Fibroblast of skin of right biceps (primary cell): ENCODE measurements at regions not wholly inside any gene's neighbourhood (a gene's known extent, or its start where the extent isn't known, plus 50 kb on each side); places are given as distances from the start of the nearest gene placed in this dataset.

Experiments used
- DNase-seq: peaks from one replicate; pipeline ENCODE4 v3.0.0-alpha.2; 2013

DNA sequence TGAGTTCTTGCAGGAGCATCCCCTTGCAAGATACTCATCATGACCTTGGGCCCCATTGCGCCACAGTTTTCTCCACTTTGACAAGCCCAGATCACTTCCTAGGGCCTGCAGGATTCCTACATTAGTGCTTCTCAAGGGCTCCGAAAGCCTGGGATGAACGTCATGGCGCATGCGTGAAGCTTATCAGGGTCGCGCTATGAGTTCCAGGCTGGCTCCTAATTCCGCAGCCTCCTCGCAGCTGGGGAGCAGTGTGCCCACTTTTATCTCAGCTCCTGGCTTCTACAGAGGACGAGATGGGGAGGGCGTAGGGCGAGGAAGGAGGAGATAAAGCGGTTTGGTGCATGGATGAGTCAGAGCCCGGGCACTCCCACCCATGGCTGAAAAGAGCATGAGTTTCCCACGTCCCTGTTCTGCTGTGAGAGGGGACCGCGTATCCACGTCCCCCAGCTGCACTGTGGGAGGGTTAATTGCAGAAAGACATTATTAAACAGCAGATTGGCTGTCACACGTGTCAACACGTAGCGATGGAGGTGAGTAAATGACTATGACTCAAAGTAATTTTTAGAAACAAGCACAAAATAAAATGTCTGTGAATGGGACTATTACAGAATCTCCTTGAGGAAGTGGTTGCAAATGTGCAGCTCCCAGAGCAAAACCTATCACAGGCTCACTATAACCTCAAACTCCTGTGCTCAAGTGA lies 72.9 kb upstream of the DSP start:
- peak; percentile 88 for DNase-seq

GRCh38 chr6:7469696-7470095 lies 71.8 kb upstream of the DSP start:
- DNase-seq = peak; percentile 22

DNA sequence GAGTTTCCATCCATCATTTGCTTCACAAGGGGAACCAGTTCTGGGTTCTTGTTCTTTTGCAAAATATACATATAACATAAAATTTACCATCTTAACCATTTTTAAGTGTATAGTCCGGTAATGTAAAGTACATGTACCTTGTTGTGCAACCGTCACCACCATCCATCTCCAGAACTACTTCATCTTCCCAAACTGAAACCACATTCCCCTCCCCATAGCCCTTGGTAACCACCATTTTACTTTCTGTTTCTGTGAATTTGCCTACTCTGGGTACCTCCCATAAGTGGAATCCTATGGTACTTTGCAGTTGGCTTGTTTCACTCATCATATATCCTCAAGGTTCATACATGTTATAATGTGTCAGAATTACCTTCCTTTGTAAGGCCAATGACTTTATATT lies 70.3 kb upstream of the DSP start:
- DNase-seq = no peak

DNA sequence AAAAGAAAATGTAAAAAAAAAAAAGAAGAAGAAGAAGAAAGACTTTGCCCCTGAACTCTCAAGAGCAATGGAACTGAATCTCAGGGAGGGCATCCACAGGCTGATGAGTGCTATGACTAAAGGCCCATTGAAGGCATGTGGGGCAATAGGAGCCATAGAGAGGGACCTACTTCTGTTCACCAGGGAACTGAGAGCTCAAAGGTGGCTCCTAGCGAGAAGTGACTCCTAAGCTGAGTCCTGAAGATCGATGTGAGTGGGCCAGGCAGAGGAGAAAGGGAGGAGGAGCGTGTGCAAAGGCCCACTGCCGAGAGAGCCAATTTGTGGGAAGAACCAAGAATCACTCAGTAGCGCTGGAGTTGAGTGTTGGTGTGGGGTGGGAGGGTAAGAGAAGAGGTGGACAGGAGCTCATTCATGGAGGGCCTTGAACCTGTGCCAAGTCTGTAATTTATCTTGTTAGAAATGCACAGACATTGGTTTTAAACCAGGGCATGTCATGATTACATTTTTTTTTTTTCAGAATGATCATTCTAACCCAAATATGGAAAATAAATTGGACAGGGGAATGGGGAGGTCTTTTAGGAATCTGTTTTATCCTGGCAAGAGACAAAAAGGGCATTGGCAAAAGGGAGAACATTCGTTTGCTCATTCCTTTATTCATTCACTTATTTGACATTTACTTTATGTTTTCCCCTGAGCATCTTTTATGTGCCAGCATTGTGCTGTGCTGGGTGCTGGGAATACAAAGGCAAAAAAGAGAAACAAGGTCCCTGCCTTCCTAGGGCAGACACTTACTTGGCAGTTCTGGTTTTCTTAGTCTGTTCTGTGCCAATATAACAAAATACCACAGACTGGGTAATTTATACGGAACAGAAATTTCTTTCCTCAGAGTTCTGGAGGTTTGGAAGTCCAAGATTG lies 67.4 kb upstream of the DSP start:
- DNase-seq = no peak

DNA sequence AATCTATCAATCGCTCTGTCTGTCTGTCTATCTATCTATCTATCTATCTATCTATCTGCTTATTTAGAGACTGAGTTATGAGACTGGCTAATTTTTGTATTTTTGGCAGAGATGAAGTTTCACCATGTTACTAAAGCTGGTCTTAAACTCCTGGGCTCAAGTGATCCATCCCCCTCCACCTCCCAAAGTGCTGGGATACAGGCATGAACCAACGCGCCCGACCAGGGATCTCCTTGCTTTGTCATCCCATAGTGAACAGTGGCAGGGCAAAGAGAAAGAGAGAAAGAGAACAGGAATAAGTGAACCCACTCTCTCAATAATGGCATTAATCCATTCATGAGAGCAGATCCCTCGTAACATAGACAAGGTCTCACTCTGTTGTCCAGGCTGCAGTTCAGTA lies 66.4 kb upstream of the DSP start:
- DNase-seq = no peak

DNA sequence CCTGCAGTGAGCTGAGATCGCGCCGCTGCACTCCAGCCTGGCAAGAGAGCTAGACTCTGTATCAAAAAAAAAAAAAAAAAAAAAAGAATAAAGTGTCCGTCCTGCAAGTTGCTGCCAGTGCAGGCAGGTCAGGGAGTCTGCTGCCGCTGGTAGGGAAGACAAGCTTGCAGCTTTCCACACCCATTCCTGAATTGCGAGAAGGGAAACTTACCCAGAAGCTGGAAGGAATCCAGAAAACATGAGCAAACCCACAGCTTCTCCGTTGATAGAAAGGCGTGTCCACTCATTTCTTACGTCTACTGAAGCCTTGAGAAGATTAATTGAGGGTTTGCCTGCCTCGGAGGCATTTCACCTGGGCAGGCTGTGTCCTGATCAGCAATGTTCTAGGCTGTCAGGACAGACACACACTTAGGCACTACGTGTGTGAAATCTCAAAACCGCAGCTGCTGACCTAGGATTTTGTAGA lies 61.6 kb upstream of the DSP start:
- peak; percentile 55 for DNase-seq

DNA sequence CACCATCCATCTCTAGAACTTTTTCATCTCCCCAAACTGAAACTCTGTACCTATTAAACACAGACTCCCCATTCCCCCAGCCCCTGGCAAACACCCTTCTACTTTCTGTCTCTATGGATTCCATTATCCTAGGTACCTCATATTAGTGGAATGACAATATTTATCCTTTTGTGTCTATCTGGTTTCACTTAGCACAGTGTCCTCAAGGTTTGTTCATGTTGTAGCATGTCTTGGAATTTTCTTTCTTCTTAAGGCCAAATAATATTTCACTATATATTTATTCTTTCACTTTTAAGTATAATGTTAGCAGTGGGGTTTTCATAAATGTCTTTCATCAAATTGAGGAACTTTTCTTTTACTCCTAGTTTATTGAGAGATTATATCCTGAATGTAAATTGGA lies 56.8 kb upstream of the DSP start:
- DNase-seq = no peak

- no peak for DNase-seq
These were observed 54.5 kb upstream of the DSP start for GRCh38 chr6:7486951-7487350.

- DNase-seq = no peak
These were observed 53.0 kb upstream of the DSP start for GRCh38 chr6:7488494-7488893.

DNA sequence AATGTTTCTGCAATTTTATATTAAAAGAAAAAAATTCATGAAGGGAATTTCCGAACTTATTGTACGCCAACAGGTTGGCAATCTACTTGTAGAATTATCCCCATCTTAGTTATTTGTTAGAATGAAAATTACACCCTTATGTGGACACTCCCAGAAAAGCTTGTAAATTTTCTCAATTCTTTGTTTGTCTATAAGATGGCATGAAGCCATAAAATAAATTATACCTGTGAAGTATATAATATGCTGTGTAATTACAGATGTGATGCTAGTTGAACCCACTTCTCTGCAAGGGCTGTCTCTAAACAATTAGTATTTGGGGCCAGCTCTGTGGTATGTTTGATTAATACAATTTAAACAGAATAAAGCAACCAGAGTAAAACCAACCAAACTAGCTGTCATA lies 52.1 kb upstream of the DSP start:
- no peak for DNase-seq
